ENCODE measurements at regions not wholly inside any gene's neighbourhood (a gene's known extent, or its start where the extent isn't known, plus 50 kb on each side); places are given as distances from the start of the nearest gene placed in this dataset.

DNA sequence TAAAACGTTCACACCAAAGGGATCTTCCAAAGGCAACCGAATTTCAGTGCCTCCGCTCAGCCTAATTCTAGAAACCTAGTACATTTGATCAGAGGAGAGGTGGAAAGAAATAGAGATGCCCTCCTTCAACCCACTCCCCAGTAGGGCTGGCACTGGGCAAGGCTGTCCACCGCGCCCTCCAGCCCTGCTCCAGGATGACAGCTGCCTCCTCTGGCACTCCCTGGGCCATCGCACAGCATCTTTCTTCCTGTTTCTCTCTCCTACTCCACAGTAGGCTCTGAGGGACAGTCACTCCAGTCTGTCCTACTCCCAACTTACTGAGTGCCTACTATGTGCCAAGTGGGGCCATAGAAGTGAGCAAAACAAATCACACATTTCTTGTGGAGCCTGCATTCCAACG lies 226.2 kb downstream of the SKIDA1 start:
- no peak for TF ChIP-seq CTCF (IDR thresholded peaks at IDR 0.05)
- Histone ChIP-seq H3K27ac (no peak overlapping the region), H3K9me3 (no peaks in the 10 kb centered on the region), H3K4me1 (no peaks in the 10 kb centered on the region), H3K36me3 (no peaks in the 10 kb centered on the region), H3K4me3 (no peak overlapping the region), H3K27me3 (ENCODE audit: low read depth) (no peaks in the 10 kb centered on the region)
- DNase-seq, result no peak
- intact Hi-C loops (cut with DNase I), result no loop called here
- no peak for ATAC-seq

- Histone ChIP-seq H3K9me3 (no peaks in the 10 kb centered on the region), H3K4me3 (no peak overlapping the region), H3K36me3 (no peaks in the 10 kb centered on the region), H3K27me3 (ENCODE audit: low read depth) (no peaks in the 10 kb centered on the region), H3K27ac (no peak overlapping the region), H3K4me1 (peaks cover 3% of the 10 kb centered on the region)
- intact Hi-C loops (cut with DNase I), result no loop called here
- DNase-seq, result no peak
- ATAC-seq, result no peak
- TF ChIP-seq CTCF (IDR thresholded peaks at IDR 0.05), result no peak
Observed at GRCh38 chr10:21298701-21299100, 226.8 kb downstream of the SKIDA1 start.

- no peak for DNase-seq
Observed at GRCh38 chr10:21297603-21298383, 227.7 kb downstream of the SKIDA1 start.

DNA sequence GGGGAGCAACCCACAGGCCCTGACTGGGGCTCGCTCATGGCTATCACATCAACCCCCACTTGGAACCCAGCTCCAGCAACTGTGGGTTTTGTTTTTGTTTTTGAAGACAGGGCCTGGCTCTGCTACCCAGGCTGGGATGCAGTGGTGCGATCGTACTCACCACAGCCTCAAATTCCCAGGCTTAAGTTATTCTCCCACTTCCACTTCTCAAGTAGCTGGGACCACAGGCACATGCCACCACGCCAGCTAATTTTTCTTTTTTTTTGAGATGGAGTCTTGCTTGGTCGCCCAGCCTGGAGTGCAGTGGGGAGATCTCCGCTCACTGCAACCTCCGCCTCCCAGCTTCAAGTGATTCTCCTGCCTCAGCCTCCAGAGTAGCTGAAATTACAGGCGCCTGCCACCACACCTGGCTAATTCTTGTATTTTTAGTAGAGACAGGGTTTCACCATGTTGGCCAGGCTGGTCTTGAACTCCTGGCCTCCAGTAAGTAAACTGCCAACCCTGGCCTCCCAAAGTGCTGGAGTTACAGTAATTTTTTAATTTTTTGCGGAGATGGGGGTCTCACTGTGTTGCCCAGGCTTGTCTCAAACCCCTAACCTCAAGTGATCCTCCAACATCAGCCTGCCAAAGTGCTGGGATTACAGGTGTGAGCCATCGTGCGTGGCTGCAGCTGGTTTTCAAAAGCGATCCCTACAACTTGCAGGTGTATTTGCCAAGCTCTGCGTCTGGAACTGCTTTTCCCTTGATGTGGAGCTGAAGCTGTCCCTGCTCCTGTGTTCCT lies 228.7 kb downstream of the SKIDA1 start:
- intact Hi-C loops (cut with DNase I), result no loop called here
- H3K36me3 ChIP-seq, result no peaks in the 10 kb centered on the region
- H3K4me1 ChIP-seq, result peaks cover 22% of the 10 kb centered on the region
- no peak for DNase-seq
- no peak overlapping the region for H3K4me3 ChIP-seq
- no peaks in the 10 kb centered on the region for H3K27me3 ChIP-seq (ENCODE audit: low read depth)
- no peaks in the 10 kb centered on the region for H3K9me3 ChIP-seq
- no peak for TF ChIP-seq CTCF (IDR thresholded peaks at IDR 0.05)
- no peak overlapping the region for H3K27ac ChIP-seq
- no peak for ATAC-seq

More at GRCh38 chr10:21297603-21298383, 227.7 kb downstream of the SKIDA1 start:
- no peaks in the 10 kb centered on the region for H3K9me3 ChIP-seq
- H3K4me3 ChIP-seq, result no peak overlapping the region
- intact Hi-C loops (cut with DNase I), result no loop called here
- TF ChIP-seq CTCF (IDR thresholded peaks at IDR 0.05), result no peak
- no peaks in the 10 kb centered on the region for H3K27me3 ChIP-seq (ENCODE audit: low read depth)
- no peaks in the 10 kb centered on the region for H3K36me3 ChIP-seq
- H3K27ac ChIP-seq, result no peak overlapping the region
- peaks cover 12% of the 10 kb centered on the region for H3K4me1 ChIP-seq
- ATAC-seq, result no peak

GRCh38 chr10:21293518-21294356 lies 231.7 kb downstream of the SKIDA1 start:
- intact Hi-C loops (cut with DNase I), result no loop called here
- Histone ChIP-seq H3K27ac (no peak overlapping the region), H3K36me3 (no peaks in the 10 kb centered on the region), H3K27me3 (ENCODE audit: low read depth) (no peaks in the 10 kb centered on the region), H3K4me3 (no peak overlapping the region), H3K9me3 (no peaks in the 10 kb centered on the region), H3K4me1 (peaks cover 22% of the 10 kb centered on the region)
- DNase-seq (no peak), ATAC-seq (no peak)
- no peak for TF ChIP-seq CTCF (IDR thresholded peaks at IDR 0.05)

All from lower lobe of right lung (tissue), 2 donors.